ENCODE measurements at regions not wholly inside any gene's neighbourhood (a gene's known extent, or its start where the extent isn't known, plus 50 kb on each side); places are given as distances from the start of the nearest gene placed in this dataset.

- TF ChIP-seq ZNF646 (CRISPR knock-in tag; IDR thresholded peaks at IDR 0.05) (no peak), ZGPAT (CRISPR knock-in tag; IDR thresholded peaks at IDR 0.05) (no peak), ZNF235 (CRISPR knock-in tag; IDR thresholded peaks at IDR 0.05; ENCODE audit: borderline replicate concordance) (no peak), ZNF44 (CRISPR knock-in tag; IDR thresholded peaks at IDR 0.05) (no peak), ZNF652 (CRISPR knock-in tag; IDR thresholded peaks at IDR 0.05; ENCODE audit: borderline replicate concordance, low read depth) (no peak), BCL6 (CRISPR knock-in tag; IDR thresholded peaks at IDR 0.05) (0 out of 2 replicates have a peak, but pooled peaks have one; percentile 21), GATA4 (IDR thresholded peaks at IDR 0.05; ENCODE audit: borderline replicate concordance, low read depth) (no peak), POLR2AphosphoS5 (IDR thresholded peaks at IDR 0.05; ENCODE audit: low read depth, low read length) (no peak), HNF4A (CRISPR knock-in tag; IDR thresholded peaks at IDR 0.05) (peak; percentile 89), ZBTB42 (CRISPR knock-in tag; IDR thresholded peaks at IDR 0.05) (no peak), NCOA1 (CRISPR knock-in tag; IDR thresholded peaks at IDR 0.05) (no peak), PAWR (CRISPR knock-in tag; IDR thresholded peaks at IDR 0.05; ENCODE audit: borderline replicate concordance) (no peak), ASH2L (IDR thresholded peaks at IDR 0.05; ENCODE audit: insufficient read length, low read depth, low read length) (peak; percentile 67), ZNF710 (CRISPR knock-in tag; IDR thresholded peaks at IDR 0.05; ENCODE audit: borderline replicate concordance) (no peak), SNAI1 (CRISPR knock-in tag; IDR thresholded peaks at IDR 0.05; ENCODE audit: borderline replicate concordance) (no peak), RFX1 (IDR thresholded peaks at IDR 0.05) (no peak), PPARG (CRISPR knock-in tag; conservative IDR thresholded peaks at IDR 0.05) (no peak), HDAC1 (CRISPR knock-in tag; IDR thresholded peaks at IDR 0.05) (peak; percentile 63), ZNF296 (CRISPR knock-in tag; conservative IDR thresholded peaks at IDR 0.05) (no peak), NCOA5 (CRISPR knock-in tag; IDR thresholded peaks at IDR 0.05) (no peak)
Observed at GRCh38 chr20:21981597-21982344, 276.3 kb downstream of the PAX1 start (continued).

All from HepG2 (cell line).